B cell (primary cell): ENCODE measurements at regions not wholly inside any gene's neighbourhood (a gene's known extent, or its start where the extent isn't known, plus 50 kb on each side); places are given as distances from the start of the nearest gene placed in this dataset.

Experiments
- CTCF ChIP-seq: fragments of 200-600 bp; IDR thresholded peaks from one replicate; pipeline ENCODE4 v1.8.0; 2022; ENCODE audit warnings: antibody characterized with exemption, mild to moderate bottlenecking
- EZH2 ChIP-seq: IDR thresholded peaks from 2 replicates; pipeline ENCODE4 v1.6.1; 2012; ENCODE audit warnings: borderline replicate concordance, low read depth, mild to moderate bottlenecking, moderate library complexity, low read length; ENCODE audit not compliant: insufficient read depth, poor library complexity, severe bottlenecking

GRCh38 chr5:112581811-112582320 lies 155.8 kb upstream of the APC start:
- TF ChIP-seq CTCF = no peak
- TF ChIP-seq EZH2 = no peak
